GM19463 (cell line): ENCODE measurements at regions not wholly inside any gene's neighbourhood (a gene's known extent, or its start where the extent isn't known, plus 50 kb on each side); places are given as distances from the start of the nearest gene placed in this dataset.
"Not testable (repeated sequence)": the region's sequence is repeated elsewhere in the genome, so short reads cannot be mapped to it uniquely, and the experiment has no call there.

Experiments
- ATAC-seq: cut with Tn5 transposase; IDR thresholded peaks from one replicate; pipeline ENCODE4 v1.9.1; 2021; ENCODE audit warnings: mild to moderate bottlenecking, moderate library complexity; ENCODE audit not compliant: unreplicated experiment

- ATAC-seq = no peak
Observed at GRCh38 chr2:17460371-17461086, 57.7 kb downstream of the RAD51AP2 start.

GRCh38 chr2:17455343-17455742 lies 62.9 kb downstream of the RAD51AP2 start:
- ATAC-seq = no peak

- not testable (repeated sequence) for ATAC-seq
Observed at GRCh38 chr2:17446191-17446590, 72.0 kb downstream of the RAD51AP2 start.

GRCh38 chr2:17445744-17446143 lies 72.5 kb downstream of the RAD51AP2 start:
- no peak for ATAC-seq

GRCh38 chr2:17442334-17442733 lies 75.9 kb downstream of the RAD51AP2 start:
- no peak for ATAC-seq

- no peak for ATAC-seq
Observed at GRCh38 chr2:17441790-17442189, 76.5 kb downstream of the RAD51AP2 start.

GRCh38 chr2:17441055-17441771 lies 77.0 kb downstream of the RAD51AP2 start:
- no peak for ATAC-seq

GRCh38 chr2:17430326-17430725 lies 87.9 kb downstream of the RAD51AP2 start:
- no peak for ATAC-seq

- ATAC-seq = no peak
Observed at GRCh38 chr2:17429130-17429529, 89.1 kb downstream of the RAD51AP2 start.

GRCh38 chr2:17427401-17427800 lies 90.8 kb downstream of the RAD51AP2 start:
- no peak for ATAC-seq

- no peak for ATAC-seq
Observed at GRCh38 chr2:17426743-17427142, 91.5 kb downstream of the RAD51AP2 start.

GRCh38 chr2:17422061-17422460 lies 96.2 kb downstream of the RAD51AP2 start:
- ATAC-seq = no peak

- no peak for ATAC-seq
Observed at GRCh38 chr2:17416884-17417391, 101.3 kb downstream of the RAD51AP2 start.

- ATAC-seq = no peak
Observed at GRCh38 chr2:17413036-17413435, 105.2 kb downstream of the RAD51AP2 start.

- ATAC-seq = no peak
Observed at GRCh38 chr2:17401096-17401495, 117.1 kb downstream of the RAD51AP2 start.

GRCh38 chr2:17398770-17399169 lies 119.5 kb downstream of the RAD51AP2 start:
- ATAC-seq = no peak

- ATAC-seq = no peak
Observed at GRCh38 chr2:17388798-17389197, 129.4 kb downstream of the RAD51AP2 start.

GRCh38 chr2:17387591-17387990 lies 130.6 kb downstream of the RAD51AP2 start:
- no peak for ATAC-seq

- ATAC-seq = no peak
Observed at GRCh38 chr2:17386771-17387170, 131.5 kb downstream of the RAD51AP2 start.

- no peak for ATAC-seq
Observed at GRCh38 chr2:17380003-17380402, 138.2 kb downstream of the RAD51AP2 start.

GRCh38 chr2:17375262-17375661 lies 143.0 kb downstream of the RAD51AP2 start:
- ATAC-seq = peak; percentile 43

- ATAC-seq = no peak
Observed at GRCh38 chr2:17373741-17374140, 144.5 kb downstream of the RAD51AP2 start.
